Ovary (tissue), 3 donors: ENCODE measurements at regions not wholly inside any gene's neighbourhood (a gene's known extent, or its start where the extent isn't known, plus 50 kb on each side); places are given as distances from the start of the nearest gene placed in this dataset.

Experiments
- CTCF ChIP-seq, 3 donors: fragments of 450-650 bp in 2 of 3; fragments of 200-600 bp in 1 of 3; IDR thresholded peaks; one replicate each; pipeline versions ENCODE4 v1.5.1 to v1.8.0; 2016 to 2022; ENCODE audit warnings: antibody characterized with exemption in 3 of 3, mild to moderate bottlenecking in 1 of 3
- POLR2A ChIP-seq: fragments of 450-650 bp; IDR thresholded peaks from one replicate; pipeline ENCODE4 v1.6.1; 2017; ENCODE audit warnings: antibody characterized with exemption, mild to moderate bottlenecking, moderate library complexity
- donor health status: DM: no; HTN: no; CAD: no.

- TF ChIP-seq POLR2A: no peak
- no peak for TF ChIP-seq CTCF (IDR thresholded peaks at IDR 0.05)
Measured at GRCh38 chr2:161097157-161097556, 63.1 kb upstream of the TANK start.
